H1 (cell line): ENCODE measurements at regions not wholly inside any gene's neighbourhood (a gene's known extent, or its start where the extent isn't known, plus 50 kb on each side); places are given as distances from the start of the nearest gene placed in this dataset.

ENCODE experiments used
- BCL11A ChIP-seq, 2 experiments: IDR thresholded peaks; one replicate each; pipeline ENCODE4 v1.6.1; 2011; ENCODE audit warnings: low read depth in 2 of 2, low read length in 2 of 2, mild to moderate bottlenecking in 2 of 2
- CEBPB ChIP-seq: IDR thresholded peaks from 2 replicates; pipeline ENCODE4 v1.6.1; 2012; ENCODE audit warnings: low read depth, low read length
- CHD2 ChIP-seq: IDR thresholded peaks from 2 replicates; pipeline ENCODE4 v1.6.1; 2012; ENCODE audit warnings: low read length, improper control_type of control experiment
- KDM4A ChIP-seq: IDR thresholded peaks from one replicate; pipeline ENCODE4 v1.7.1; 2012; ENCODE audit warnings: low read depth, mild to moderate bottlenecking, moderate library complexity, low read length, inconsistent platforms; ENCODE audit not compliant: severe bottlenecking
- RAD21 ChIP-seq, 2 experiments: IDR thresholded peaks in 1 of 2; conservative IDR thresholded peaks in 1 of 2; 2 replicates each; pipeline ENCODE4 v1.6.1; 2011; ENCODE audit warnings: low read depth in 2 of 2, low read length in 2 of 2, improper control_type of control experiment in 1 of 2, inconsistent platforms in 1 of 2, mild to moderate bottlenecking in 1 of 2, moderate library complexity in 1 of 2
- TAF1 ChIP-seq: IDR thresholded peaks from 2 replicates; pipeline ENCODE4 v1.6.1; 2011; ENCODE audit warnings: mild to moderate bottlenecking, low read depth, low read length
- TCF12 ChIP-seq: IDR thresholded peaks from 2 replicates; pipeline ENCODE4 v1.6.1; 2011; ENCODE audit warnings: low read depth, mild to moderate bottlenecking, low read length

- TF ChIP-seq RAD21 (IDR thresholded peaks at IDR 0.05 in 1 of 2, conservative IDR thresholded peaks at IDR 0.05 in 1 of 2; ENCODE audit: low read depth in 2 of 2, low read length in 2 of 2): no peak
- no peak for TF ChIP-seq CEBPB
- no peak for TF ChIP-seq TCF12
- no peak for TF ChIP-seq BCL11A (IDR thresholded peaks at IDR 0.05; ENCODE audit: low read depth in 2 of 2, low read length in 2 of 2)
- TF ChIP-seq KDM4A: no peak
- TF ChIP-seq TAF1: no peak
- TF ChIP-seq CHD2: no peak
These were observed 347.1 kb upstream of the LRRC7 start (continued) for GRCh38 chr1:69220672-69221071.
